ENCODE measurements at regions not wholly inside any gene's neighbourhood (a gene's known extent, or its start where the extent isn't known, plus 50 kb on each side); places are given as distances from the start of the nearest gene placed in this dataset.
"Not testable (repeated sequence)": the region's sequence is repeated elsewhere in the genome, so short reads cannot be mapped to it uniquely, and the experiment has no call there.

- no peak for DNase-seq (ENCODE audit: insufficient read length, low spot score)
- no peak for TF ChIP-seq CTCF (IDR thresholded peaks at IDR 0.05; ENCODE audit: insufficient read depth, missing control alignments)
- FAIRE-seq = no peak
Observed at GRCh38 chr5:38134810-38135209, 123.5 kb upstream of the EGFLAM start.

GRCh38 chr5:38134294-38134693 lies 124.1 kb upstream of the EGFLAM start:
- FAIRE-seq; DNase-seq (ENCODE audit: insufficient read length, low spot score): not testable (repeated sequence)

GRCh38 chr5:38131686-38132085 lies 126.7 kb upstream of the EGFLAM start:
- no peak for DNase-seq (ENCODE audit: insufficient read length, low spot score)
- no peak for FAIRE-seq
- no peak for TF ChIP-seq CTCF (IDR thresholded peaks at IDR 0.05; ENCODE audit: insufficient read depth, missing control alignments)

GRCh38 chr5:38124321-38124720 lies 134.0 kb upstream of the EGFLAM start:
- TF ChIP-seq CTCF (IDR thresholded peaks at IDR 0.05; ENCODE audit: insufficient read depth, missing control alignments) = no peak
- FAIRE-seq (no peak), DNase-seq (ENCODE audit: insufficient read length, low spot score) (no peak)

GRCh38 chr5:38121420-38121819 lies 136.9 kb upstream of the EGFLAM start:
- FAIRE-seq (no peak), DNase-seq (ENCODE audit: insufficient read length, low spot score) (no peak)
- no peak for TF ChIP-seq CTCF (IDR thresholded peaks at IDR 0.05; ENCODE audit: insufficient read depth, missing control alignments)

GRCh38 chr5:38119836-38120235 lies 138.5 kb upstream of the EGFLAM start:
- FAIRE-seq = no peak
- no peak for DNase-seq (ENCODE audit: insufficient read length, low spot score)
- no peak for TF ChIP-seq CTCF (IDR thresholded peaks at IDR 0.05; ENCODE audit: insufficient read depth, missing control alignments)

- no peak for DNase-seq (ENCODE audit: insufficient read length, low spot score)
- no peak for TF ChIP-seq CTCF (IDR thresholded peaks at IDR 0.05; ENCODE audit: insufficient read depth, missing control alignments)
- FAIRE-seq = no peak
Observed at GRCh38 chr5:38117784-38118479, 140.4 kb upstream of the EGFLAM start.

Data from D721Med (cell line).